A673 (cell line): ENCODE measurements at regions not wholly inside any gene's neighbourhood (a gene's known extent, or its start where the extent isn't known, plus 50 kb on each side); places are given as distances from the start of the nearest gene placed in this dataset.

Experiments used
- EZH2 ChIP-seq: fragments of 200-600 bp; sonication (generic); IDR thresholded peaks from 2 replicates; pipeline ENCODE4 v1.6.1; 2017; ENCODE audit warnings: borderline replicate concordance, low read depth, mild to moderate bottlenecking, mixed read lengths, antibody characterized with exemption, low read length; ENCODE audit not compliant: poor library complexity, severe bottlenecking
- TF ChIP-seq, protein P1 (sequence below): fragments of 300-800, 200-600 bp; sonication (generic); conservative IDR thresholded peaks from 2 replicates; pipeline ENCODE4 v1.5.1; 2017; ENCODE audit warnings: low read depth, mild to moderate bottlenecking, antibody characterized with exemption, low read length, moderate library complexity, mixed read lengths

DNA sequence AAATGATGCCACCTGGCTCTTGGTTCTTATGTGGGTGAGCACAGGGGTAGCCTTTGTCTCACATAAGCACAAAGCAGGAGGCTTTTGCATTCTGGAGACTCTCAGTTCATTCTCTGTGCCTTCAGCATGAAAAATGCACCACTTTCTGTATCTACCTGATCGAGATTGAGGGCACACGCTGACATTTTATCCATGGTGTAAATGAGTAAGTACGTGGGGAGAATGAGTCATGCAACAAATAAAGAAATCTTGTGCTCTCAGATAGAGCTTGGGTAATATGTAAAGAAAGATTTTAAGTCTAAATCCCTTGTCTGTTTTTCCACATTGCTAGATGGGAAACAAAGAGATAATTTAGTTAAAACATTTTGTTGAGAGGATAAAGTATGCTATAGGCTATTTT is 607.2 kb upstream of the WWC1 start:
- TF ChIP-seq, protein P1, sequence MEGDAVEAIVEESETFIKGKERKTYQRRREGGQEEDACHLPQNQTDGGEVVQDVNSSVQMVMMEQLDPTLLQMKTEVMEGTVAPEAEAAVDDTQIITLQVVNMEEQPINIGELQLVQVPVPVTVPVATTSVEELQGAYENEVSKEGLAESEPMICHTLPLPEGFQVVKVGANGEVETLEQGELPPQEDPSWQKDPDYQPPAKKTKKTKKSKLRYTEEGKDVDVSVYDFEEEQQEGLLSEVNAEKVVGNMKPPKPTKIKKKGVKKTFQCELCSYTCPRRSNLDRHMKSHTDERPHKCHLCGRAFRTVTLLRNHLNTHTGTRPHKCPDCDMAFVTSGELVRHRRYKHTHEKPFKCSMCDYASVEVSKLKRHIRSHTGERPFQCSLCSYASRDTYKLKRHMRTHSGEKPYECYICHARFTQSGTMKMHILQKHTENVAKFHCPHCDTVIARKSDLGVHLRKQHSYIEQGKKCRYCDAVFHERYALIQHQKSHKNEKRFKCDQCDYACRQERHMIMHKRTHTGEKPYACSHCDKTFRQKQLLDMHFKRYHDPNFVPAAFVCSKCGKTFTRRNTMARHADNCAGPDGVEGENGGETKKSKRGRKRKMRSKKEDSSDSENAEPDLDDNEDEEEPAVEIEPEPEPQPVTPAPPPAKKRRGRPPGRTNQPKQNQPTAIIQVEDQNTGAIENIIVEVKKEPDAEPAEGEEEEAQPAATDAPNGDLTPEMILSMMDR: no peak
- TF ChIP-seq EZH2: no peak
